ENCODE measurements at regions not wholly inside any gene's neighbourhood (a gene's known extent, or its start where the extent isn't known, plus 50 kb on each side); places are given as distances from the start of the nearest gene placed in this dataset.

DNA sequence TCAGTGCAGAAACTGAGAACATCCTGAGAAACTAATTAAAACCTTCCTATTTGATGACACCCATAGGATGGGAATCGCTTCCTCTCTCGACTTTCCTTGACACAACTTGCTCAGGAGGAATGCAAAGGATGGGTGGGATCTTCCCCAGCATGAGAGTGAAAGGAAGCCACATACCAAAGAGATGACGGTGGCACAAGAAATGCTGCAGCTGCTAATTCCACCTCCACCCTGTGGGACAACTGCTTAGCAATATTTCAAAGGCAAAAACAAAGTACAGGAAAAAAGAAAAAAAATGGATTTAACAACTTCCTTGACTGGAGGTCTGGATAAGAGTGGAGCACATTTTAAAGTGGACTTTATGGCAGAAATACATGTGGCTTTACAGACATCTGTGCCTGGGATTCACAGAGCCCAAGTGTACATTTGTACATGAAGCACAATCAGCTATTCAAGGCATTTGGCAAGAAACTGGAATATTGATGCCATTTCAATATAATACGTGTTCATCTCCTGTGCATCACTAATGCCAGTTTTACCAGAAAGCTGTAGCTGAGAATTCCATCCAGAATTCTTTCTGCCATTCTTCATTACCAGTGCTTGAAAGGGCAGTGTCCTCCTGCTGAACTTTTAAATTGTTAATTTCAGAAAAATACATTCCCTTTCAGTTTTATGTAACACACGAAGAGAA lies 359.2 kb upstream of the ACTBL2 start:
- no peak for DNase-seq (ENCODE audit: low spot score)

DNA sequence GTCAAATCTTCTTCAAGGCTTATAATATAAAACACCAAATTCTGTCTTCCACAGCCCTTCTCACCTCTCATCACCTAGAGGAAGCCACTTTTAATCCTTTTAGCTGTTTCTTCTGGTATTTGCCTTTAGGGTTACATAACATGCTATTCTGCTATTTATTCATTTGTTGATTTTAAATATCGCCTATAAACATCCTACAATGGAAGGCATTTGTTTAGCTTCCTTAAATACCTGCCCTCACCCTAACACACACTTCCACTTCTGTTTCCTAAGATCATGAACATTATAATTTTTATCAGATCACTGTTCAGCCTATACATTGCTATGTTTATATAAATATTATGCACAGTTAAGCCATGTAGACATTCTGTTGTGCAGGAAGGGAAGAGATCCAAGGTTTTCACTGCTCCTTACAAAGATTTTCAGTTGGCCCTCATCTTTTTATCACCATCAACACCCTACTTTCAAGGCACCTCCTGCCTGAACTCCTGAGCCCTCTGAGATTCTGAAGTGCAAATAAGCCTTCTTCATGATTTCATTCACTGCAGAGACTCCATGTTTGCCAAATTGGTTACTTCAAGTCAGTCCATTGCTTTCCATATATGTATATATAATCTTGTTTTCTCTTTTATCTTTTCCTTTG lies 356.9 kb upstream of the ACTBL2 start:
- no peak for DNase-seq (ENCODE audit: low spot score)

DNA sequence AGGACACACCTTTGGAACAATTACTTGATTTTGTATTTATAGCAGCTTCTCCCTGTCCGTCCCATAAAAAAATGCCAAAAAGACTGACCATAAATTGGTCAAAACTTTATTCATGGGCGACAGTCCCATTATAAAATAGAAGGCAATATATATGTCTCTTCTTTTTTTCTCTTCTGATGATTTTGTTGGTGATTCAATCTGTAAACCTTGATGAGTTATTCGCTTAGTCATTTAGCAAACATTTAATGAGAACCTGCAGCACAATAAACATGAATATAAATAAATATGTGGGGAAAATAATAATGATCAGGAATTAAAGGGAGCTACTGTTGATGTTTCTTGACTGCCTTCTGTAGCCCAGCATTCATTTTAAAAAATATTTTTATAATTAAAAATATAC lies 356.4 kb upstream of the ACTBL2 start:
- DNase-seq (ENCODE audit: low spot score) = no peak

DNA sequence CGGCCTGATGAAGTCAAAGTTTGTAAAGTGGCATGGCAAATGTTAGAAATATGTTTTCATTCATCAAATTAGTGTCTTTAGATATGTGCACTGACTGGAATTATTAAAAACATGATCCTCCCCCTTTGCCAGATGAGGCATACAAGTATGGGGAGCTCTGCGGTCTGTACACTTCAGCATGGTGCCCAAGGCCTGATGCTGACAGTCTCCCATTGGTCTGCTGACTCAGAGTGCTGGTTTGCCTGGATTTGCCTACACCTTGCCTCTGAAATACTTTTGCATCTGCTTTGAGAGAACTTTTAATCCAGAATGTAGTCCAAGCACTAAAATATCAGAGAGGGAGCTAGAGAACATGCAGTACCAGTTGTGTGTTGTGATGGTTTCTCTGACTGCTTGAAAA lies 354.3 kb upstream of the ACTBL2 start:
- no peak for DNase-seq (ENCODE audit: low spot score)

DNA sequence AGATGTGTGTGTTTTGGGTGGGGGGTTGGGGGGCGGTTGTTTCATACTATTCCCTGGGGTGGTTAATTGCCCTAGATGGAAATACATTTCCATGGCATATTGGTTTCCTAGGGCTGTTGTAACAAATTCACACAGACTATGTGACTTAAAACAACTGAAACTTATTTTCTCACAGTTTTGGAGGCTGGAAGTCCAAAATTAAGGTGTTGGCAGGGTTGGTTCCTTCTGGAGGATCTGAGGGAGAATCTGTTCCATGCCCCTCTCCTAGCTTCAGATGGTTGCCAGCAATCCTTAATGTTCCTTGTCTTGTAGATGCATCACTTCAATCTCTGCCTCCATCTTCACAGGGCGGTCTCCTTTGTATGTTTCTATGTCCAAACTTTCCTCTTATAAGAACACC lies 353.7 kb upstream of the ACTBL2 start:
- no peak for DNase-seq (ENCODE audit: low spot score)

DNA sequence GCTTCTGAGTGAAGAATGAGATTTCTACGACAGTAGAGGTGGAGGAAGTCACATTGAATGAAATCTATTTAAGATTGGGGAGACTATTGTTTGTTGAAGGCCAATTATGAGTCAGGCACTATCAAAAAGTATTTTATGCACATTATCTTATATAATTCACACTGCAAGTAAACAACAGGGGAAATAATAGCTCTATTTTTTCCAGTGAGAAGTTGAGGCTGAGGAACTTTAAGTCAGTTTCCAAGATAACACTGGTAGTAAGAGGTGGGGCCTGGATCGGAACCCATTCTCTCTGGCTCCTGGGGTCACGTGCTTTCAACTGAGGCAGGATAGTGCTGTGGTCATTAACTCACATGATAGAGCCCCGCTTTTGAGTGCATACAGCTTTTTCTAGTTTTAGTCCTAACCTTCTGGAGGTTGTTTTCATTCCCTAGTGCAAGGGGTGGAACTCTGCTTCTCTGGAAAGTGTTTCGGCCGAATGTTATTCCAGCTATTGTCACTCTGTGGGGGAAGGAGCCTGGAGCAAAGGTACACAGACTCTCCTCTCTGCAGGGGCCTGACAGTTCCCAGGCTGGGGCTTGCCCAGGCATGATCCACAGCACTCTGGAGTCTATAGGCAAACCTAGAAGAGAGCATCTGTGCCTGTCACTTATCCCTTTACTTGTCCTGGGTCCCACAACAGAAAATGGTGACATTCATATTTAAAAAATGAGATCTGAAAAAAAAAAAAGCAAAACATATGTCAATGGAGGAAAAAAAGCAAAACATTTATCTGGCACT lies 352.4 kb upstream of the ACTBL2 start:
- DNase-seq (ENCODE audit: low spot score) = no peak

DNA sequence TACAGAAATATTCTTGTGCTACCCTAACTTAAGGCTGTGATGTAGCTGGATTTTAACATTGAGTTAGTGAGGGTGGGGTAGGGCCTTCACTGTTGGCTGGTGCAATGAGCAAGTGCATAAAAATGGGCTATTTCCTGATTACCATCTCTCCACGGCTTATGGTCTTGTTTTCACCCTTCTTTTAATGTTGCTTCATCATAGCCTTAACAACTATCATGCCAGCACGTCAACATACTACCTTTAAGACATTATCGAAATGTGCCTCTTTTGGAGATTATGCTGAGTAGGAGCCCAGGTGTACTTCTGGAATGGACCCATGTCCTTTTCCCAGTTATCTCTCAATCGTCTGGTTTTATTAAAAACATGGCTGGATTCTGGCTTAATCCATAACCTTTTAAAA lies 350.9 kb upstream of the ACTBL2 start:
- DNase-seq (ENCODE audit: low spot score) = no peak

DNA sequence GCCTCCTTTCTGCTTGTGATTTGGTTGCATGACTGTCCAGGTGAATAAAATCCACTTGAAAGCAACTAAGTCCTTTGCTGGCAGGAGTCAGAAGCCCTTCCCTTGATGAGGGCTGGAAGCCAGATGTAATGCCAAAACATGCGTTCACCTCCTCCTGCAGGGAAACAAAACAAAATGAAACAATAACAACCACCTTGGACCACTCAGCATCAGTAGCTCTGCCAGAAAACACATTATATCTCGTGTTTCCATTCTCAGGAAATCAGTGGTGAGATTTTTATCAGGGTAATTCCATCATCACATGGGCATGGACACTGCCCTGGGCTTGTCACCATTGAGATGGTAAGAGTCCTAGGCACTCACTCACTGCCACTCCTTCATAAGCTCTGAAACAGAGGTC lies 350.3 kb upstream of the ACTBL2 start:
- no peak for DNase-seq (ENCODE audit: low spot score)

DNA sequence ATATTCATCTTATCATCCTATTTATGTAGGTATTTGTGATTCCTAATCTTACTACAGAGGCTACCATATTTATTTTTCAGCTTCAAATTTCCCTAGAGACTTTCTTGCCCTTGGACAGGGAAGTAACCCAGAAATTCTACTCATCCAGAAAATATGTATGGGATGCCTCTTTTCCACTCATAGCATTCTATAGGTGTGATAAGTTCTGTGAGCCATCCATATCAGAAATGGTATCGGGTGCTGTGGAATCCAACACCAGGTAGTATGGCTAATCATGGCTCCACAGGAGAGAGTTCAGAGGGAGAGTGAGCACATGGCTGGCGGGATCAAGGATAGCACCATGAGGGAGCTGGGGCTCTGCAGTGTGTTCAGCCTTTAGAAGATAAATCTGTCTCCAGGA lies 349.3 kb upstream of the ACTBL2 start:
- DNase-seq (ENCODE audit: low spot score) = no peak

DNA sequence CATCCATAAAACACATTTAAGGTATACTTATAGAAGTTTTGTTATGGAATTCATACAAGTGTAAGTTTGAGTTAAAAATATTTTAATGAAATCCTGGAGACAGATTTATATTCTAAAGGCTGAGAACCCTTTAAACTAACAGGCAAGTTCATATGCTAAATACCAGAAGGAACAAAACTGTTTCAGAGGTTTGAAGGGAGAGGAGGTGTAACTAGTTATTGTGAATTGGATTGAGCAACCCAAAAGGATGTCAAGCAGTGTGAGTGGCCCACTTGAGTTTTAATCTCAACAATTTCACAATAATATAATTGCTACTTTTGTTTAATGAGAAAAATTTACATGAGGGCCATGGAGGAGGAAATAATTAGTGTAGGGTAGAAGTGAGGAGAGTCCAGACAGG lies 348.5 kb upstream of the ACTBL2 start:
- DNase-seq (ENCODE audit: low spot score) = no peak

DNA sequence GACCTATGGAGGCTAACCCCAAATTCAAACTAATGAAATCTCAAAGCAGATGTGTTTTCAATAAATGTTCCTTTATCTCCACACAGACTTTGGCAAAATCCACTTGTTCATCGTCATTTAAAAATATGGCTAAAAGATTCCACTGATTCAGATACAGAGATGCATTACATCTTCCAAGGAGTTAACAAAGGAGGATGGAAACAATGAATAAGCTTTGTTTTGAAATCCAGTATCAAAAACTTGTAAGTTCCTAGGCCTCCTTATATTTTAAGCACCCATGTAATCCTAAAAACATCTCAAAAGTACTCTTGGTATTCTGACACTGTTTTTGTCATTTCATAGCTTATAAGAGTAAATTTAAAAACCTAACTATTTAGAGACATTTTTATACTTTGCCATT lies 345.6 kb upstream of the ACTBL2 start:
- no peak for DNase-seq (ENCODE audit: low spot score)

DNA sequence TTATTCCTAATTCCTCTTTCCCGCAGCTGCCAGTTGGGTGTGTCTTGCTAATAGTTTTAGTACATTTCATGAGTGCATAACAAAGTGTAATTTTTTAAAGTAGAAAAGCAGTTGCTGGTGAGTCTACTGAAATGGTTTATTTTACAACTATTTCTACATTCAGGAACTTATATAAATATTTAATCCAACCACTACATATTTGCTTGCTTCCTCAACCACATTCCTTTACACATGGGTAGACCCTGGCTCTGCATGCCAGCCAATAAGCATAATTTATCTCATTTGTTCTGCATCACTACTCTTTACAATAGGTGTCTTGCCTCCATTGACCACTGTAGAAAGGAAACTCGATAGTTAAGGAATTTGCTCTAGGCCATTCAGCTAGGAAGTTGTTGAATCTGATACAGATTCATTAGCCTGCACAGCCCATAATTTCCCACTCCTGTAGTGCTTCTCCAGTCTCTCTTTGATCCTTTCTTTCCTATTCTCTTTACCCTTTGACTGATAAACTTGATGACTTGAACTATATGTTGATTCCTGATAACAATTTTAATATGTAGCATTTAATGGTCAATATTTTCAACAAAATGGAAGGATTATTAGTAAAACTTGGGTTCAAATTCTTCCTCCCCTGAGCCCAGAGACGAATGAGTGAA lies 342.5 kb upstream of the ACTBL2 start:
- no peak for DNase-seq (ENCODE audit: low spot score)

DNA sequence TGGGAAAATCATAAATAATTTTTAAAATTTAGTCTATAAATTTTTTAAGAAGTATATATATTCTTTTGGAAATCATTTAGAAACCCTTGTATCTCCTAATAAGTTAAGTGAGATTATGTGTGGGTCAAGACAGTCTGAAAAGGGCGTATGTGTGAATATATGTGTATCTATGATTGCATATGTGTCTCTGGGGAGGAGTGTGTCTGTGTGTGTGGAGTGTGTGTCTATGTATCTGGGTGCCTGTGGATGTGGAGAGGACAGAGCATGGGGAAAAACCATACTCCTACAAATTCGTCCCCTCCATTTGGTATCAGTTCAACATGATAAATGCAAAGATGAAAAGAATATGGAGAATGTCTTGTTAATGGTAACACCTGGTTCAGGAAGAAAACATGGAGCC lies 342.0 kb upstream of the ACTBL2 start:
- DNase-seq (ENCODE audit: low spot score) = no peak

DNA sequence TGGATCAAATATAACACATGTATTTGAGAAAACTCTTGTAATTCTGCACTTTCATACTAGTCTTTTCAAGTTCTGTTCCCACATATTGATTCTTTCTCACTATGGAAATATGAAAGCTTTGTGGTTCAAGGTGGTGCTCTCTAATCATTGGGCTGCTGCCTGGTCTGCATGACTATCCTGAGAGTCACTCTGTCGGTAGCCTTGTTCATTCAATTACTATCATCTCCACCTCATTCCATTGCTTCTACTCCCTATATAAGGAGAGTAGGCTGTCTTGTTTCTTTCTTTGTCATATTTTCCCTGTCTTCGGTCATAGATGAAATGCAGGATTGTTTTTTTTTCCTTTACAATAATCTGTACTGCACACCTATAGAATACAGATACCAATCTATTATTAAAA lies 341.4 kb upstream of the ACTBL2 start:
- DNase-seq (ENCODE audit: low spot score) = no peak

DNA sequence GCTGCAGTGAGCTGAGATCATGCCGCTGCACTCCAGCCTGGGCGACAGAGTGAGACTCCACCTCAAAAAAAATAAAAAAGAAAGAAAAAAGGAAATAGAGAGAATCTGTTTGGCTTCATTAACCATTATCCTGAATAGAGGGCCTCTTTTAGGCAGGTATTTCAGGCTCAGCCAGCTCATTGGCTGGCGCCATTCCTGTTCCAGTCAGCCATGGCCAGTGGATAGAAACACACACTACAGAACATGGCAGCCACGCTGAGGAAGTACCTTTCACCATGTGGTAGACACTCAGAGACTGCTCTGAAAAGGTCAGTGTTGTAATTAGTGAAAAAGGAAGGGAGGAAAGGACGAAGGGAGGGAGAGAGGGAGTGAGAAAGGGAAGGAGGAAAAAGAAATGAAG lies 340.0 kb upstream of the ACTBL2 start:
- DNase-seq (ENCODE audit: low spot score) = no peak

DNA sequence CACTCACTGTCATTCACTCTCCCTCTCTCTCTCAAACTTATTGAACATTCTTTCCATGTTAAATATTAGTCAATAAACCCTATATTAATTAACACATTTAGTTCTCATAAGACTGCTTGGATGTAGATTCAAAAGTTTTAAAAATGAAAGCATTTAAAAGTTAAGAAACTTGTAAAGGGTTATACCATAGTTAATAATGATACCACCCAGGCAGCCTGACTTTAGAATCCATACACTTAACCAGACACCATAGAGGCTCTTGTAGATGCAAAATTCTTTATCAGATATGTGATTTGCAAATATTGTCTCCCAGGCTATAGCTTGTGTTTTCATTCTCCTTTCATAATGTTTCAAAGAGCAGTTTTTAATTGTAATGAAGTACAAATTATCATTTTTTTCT lies 335.8 kb upstream of the ACTBL2 start:
- no peak for DNase-seq (ENCODE audit: low spot score)

DNA sequence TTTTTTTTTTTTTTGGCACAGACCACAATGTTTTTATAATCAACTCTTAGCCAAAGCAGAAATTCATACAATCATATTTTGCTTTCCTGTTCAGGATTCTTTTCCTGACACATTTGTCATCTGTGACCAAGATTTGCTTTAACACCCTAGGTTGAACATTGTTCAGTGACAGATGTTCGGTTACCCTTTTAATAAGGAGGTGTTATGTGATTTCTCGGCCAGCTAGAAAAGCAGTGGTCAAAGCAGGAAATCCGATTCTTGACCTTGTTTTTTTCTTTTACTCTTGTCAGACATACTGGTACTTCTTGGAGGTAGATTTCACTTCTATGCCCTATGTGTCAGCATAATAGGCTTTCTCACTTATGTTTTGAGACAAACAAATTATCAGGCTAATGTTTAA lies 335.3 kb upstream of the ACTBL2 start:
- DNase-seq (ENCODE audit: low spot score) = no peak

DNA sequence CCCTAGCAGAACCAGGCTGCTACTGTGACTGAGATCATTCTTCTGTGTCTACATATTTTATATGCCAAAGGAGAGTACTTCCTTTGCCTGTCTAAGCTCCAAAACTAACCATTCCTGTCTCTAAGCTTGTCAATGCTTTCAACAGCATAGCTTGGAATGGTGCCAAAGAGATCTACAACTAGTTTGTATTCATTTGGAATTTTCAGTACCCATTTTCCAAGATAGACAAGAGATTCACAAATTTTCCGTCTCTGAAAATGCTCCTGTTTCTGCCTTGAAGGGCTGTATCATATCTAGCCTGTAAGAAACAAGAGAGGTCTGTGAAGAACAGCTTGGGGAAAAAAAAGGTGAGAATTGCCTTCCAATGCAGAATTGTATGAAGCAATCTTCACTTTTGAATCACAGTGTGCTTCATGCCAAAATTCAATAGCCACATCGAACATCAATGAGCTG lies 334.4 kb upstream of the ACTBL2 start:
- DNase-seq (ENCODE audit: low spot score) = no peak

DNA sequence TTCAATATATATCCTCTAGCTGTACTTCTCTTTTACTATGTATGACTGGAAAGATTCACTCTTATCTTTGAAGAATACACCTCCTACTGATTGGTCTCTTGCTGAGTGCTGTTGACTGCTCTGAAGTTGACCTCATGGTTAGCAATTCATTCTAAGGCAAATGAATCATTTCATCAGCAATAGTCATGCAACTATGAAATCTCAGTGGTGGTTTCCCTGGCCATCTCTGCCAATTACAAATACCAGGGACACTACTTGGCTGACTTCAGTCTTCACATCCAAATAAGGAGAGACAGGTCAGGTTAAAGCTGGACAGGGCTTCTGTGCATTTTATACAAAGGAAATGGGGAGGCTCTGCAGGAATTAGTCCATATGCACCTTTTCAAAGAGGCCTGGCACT lies 333.5 kb upstream of the ACTBL2 start:
- DNase-seq (ENCODE audit: low spot score) = no peak

DNA sequence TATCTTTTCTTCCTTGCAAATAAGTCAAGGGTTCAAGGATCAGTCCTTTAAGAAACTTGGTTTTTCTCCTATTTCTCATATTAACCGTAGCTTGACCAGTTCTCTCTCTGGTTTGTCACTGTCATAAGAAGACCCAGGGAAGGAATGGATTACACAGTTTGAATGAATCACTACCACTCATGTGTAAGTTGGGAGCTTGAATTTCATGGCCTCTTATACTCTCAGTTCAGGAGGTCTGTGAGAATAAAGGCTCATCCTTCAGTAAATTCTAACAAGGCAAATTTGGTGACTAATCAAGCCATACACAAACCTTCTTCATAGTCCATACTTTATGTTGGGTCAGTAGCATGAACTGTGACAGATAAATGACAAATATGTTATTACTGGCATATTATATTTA lies 323.1 kb upstream of the ACTBL2 start:
- no peak for DNase-seq (ENCODE audit: low spot score)

DNA sequence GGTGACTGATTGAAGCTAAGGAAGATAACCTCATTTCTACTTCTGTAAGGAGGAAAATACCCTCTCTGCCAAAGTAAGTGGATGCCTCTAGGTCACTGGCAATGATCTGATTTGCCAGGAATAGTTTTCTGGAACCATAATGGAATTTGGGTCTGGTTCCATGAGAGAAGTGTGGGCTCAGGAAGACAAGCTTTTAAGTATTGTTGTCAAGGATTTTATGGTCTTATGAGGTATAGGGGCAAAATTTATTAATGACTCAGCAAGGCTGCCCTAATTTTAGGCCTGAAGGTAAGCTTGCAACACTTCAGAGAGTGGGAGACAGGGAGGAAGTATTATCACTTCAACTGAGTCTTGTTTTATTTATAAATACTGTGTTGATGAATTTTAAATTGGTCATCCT lies 322.6 kb upstream of the ACTBL2 start:
- DNase-seq (ENCODE audit: low spot score) = no peak

DNA sequence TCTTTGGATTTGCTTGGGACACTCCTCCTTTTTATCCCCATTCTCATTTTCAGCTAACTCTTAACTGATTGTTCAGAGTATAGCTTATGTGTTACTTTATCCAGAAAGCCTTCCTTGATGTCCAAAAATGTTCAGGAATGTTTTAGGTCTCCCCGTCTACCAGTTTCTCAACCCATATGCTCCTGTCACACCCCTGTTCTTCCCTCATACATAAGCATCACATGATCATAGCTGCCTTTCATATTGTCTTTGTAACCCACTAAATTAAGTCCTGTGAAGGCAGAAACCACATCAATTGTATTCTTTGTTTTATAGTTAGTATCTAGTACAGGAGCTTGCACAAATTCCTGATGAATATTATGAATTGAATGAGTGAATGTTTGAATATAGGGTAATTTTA lies 321.9 kb upstream of the ACTBL2 start:
- DNase-seq (ENCODE audit: low spot score) = no peak

DNA sequence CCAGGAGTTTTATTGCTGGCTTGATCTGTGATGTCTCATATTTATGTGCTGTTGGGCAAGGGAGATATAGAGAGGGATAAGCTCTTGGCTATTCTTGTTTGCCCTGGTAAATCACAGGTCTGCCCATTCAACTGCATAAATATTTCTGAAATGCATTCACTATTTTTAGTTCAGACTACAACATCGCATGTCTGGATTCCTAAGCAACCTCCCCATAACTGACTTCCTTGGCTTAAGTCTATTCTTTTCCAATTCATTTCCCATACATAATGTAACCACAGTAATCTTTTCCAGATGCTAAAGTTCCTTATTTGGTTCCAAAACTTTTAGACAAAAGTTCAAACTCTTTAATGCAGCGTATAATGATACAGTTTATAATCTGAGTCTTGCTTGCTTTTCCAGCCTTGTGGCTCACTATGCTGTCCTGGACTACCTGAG lies 321.4 kb upstream of the ACTBL2 start:
- no peak for DNase-seq (ENCODE audit: low spot score)
